Duodenal mucosa (tissue), 2 donors: ENCODE measurements at regions not wholly inside any gene's neighbourhood (a gene's known extent, or its start where the extent isn't known, plus 50 kb on each side); places are given as distances from the start of the nearest gene placed in this dataset.

Experiments used
- H3K27ac ChIP-seq: one replicate; pipeline ENCODE4 v1.7.0; 2013; ENCODE audit warnings: low read depth, low read length
- H3K27me3 ChIP-seq, 2 donors: one replicate each; pipeline ENCODE4 v1.7.0; 2013; ENCODE audit warnings: low read length in 2 of 2, control low read depth in 1 of 2; ENCODE audit not compliant: insufficient read depth in 2 of 2, control insufficient read depth in 1 of 2
- H3K36me3 ChIP-seq, 2 donors: one replicate each; pipeline ENCODE4 v1.7.0; 2013; ENCODE audit warnings: low read length in 2 of 2, control low read depth in 1 of 2; ENCODE audit not compliant: insufficient read depth in 2 of 2, control insufficient read depth in 1 of 2
- H3K4me1 ChIP-seq, 2 donors: one replicate each; pipeline ENCODE4 v1.7.0; 2013; ENCODE audit warnings: low read length in 2 of 2, control low read depth in 1 of 2; ENCODE audit not compliant: insufficient read depth in 2 of 2, control insufficient read depth in 1 of 2
- H3K4me3 ChIP-seq, 2 donors: one replicate each; pipeline ENCODE4 v1.7.0; 2013; ENCODE audit warnings: low read length in 2 of 2, low read depth in 1 of 2
- H3K9ac ChIP-seq, 2 donors: one replicate each; pipeline ENCODE4 v1.7.0; 2013; ENCODE audit warnings: low read length in 2 of 2, low read depth in 1 of 2
- H3K9me3 ChIP-seq, 2 donors: one replicate each; pipeline ENCODE4 v1.7.0; 2013; ENCODE audit warnings: low read length in 2 of 2, control low read depth in 1 of 2; ENCODE audit not compliant: control insufficient read depth in 1 of 2

- Histone ChIP-seq H3K36me3 (no peaks in the 10 kb centered on the region), H3K27ac (no peak overlapping the region), H3K9ac (no peak overlapping the region), H3K27me3 (peaks cover 5 to 9% of the 10 kb centered on the region in 2 donors), H3K4me3 (no peak overlapping the region), H3K9me3 (peaks cover 5 to 6% of the 10 kb centered on the region in 2 donors), H3K4me1 (no peaks in the 10 kb centered on the region)
These were observed 340.7 kb downstream of the FOXL1 start for GRCh38 chr16:86919078-86919477.

GRCh38 chr16:86919578-86920305 is 341.4 kb downstream of the FOXL1 start:
- peaks cover 11 to 16% of the 10 kb centered on the region in 2 donors for H3K27me3 ChIP-seq
- peaks cover 5 to 6% of the 10 kb centered on the region in 2 donors for H3K9me3 ChIP-seq
- no peak overlapping the region for H3K27ac ChIP-seq
- H3K4me3 ChIP-seq, result no peak overlapping the region
- no peak overlapping the region for H3K9ac ChIP-seq
- H3K4me1 ChIP-seq, result no peaks in the 10 kb centered on the region
- H3K36me3 ChIP-seq, result no peaks in the 10 kb centered on the region

DNA sequence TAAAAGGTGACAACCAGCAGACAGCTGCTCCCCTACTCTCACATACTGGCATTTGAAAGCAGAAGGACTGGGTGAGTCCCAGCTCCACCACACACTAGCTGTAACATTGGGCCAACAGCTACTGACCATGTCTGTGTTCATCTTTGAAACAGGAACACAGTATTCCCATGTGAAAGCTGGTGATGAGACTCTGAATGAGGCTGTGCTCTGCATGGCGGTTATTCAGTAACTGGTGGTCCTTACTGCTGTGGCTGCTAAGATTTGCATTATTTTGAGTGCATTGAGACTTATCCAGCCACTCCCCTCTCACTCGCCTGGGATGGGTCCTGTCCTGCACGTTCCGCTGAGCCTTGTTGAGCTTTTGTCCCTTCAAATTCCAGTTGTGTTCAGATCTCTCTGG is 342.9 kb downstream of the FOXL1 start:
- Histone ChIP-seq H3K4me3 (no peak overlapping the region), H3K9ac (no peak overlapping the region), H3K9me3 (peaks cover 5 to 6% of the 10 kb centered on the region in 2 donors), H3K27ac (no peak overlapping the region), H3K4me1 (peaks cover 0 to 6% of the 10 kb centered on the region in 2 donors), H3K27me3 (peaks cover 20 to 21% of the 10 kb centered on the region in 2 donors), H3K36me3 (no peaks in the 10 kb centered on the region)

DNA sequence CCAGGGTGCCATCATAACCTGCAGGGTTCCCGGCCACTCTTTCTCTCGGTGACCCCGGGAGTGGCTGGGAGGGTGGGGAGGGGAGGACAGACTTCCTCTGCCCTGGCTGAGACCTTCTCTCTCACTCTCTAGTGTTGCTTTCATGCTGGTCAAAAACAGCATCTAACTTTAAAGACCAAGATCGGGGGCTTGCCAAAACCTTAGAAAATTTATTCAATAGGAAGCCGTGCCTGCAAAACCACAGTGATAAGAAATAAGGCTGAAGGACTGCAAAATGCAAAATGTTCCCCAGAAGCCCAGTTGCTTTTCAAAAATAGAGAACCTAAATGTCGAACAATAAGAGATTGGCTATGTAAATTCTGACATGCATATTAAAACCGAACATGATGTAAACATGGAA is 344.0 kb downstream of the FOXL1 start:
- Histone ChIP-seq H3K27ac (no peak overlapping the region), H3K4me1 (peaks cover 0 to 6% of the 10 kb centered on the region in 2 donors), H3K36me3 (no peaks in the 10 kb centered on the region), H3K9me3 (peaks cover 5 to 6% of the 10 kb centered on the region in 2 donors), H3K9ac (no peak overlapping the region), H3K4me3 (no peak overlapping the region), H3K27me3 (peaks cover 20 to 21% of the 10 kb centered on the region in 2 donors)

GRCh38 chr16:86923656-86924055 is 345.3 kb downstream of the FOXL1 start:
- Histone ChIP-seq H3K36me3 (no peaks in the 10 kb centered on the region), H3K4me1 (peaks cover 0 to 6% of the 10 kb centered on the region in 2 donors), H3K4me3 (no peak overlapping the region), H3K9me3 (peaks cover 5 to 6% of the 10 kb centered on the region in 2 donors), H3K27me3 (peaks cover 21% of the 10 kb centered on the region in 2 donors), H3K27ac (no peak overlapping the region), H3K9ac (no peak overlapping the region)

- peaks cover 21 to 28% of the 10 kb centered on the region in 2 donors for H3K27me3 ChIP-seq
- peaks cover 5 to 6% of the 10 kb centered on the region in 2 donors for H3K9me3 ChIP-seq
- H3K36me3 ChIP-seq, result no peaks in the 10 kb centered on the region
- H3K4me3 ChIP-seq, result no peak overlapping the region
- H3K9ac ChIP-seq, result no peak overlapping the region
- peaks cover 0 to 6% of the 10 kb centered on the region in 2 donors for H3K4me1 ChIP-seq
- no peak overlapping the region for H3K27ac ChIP-seq
These were observed 346.2 kb downstream of the FOXL1 start for GRCh38 chr16:86924537-86924936.

DNA sequence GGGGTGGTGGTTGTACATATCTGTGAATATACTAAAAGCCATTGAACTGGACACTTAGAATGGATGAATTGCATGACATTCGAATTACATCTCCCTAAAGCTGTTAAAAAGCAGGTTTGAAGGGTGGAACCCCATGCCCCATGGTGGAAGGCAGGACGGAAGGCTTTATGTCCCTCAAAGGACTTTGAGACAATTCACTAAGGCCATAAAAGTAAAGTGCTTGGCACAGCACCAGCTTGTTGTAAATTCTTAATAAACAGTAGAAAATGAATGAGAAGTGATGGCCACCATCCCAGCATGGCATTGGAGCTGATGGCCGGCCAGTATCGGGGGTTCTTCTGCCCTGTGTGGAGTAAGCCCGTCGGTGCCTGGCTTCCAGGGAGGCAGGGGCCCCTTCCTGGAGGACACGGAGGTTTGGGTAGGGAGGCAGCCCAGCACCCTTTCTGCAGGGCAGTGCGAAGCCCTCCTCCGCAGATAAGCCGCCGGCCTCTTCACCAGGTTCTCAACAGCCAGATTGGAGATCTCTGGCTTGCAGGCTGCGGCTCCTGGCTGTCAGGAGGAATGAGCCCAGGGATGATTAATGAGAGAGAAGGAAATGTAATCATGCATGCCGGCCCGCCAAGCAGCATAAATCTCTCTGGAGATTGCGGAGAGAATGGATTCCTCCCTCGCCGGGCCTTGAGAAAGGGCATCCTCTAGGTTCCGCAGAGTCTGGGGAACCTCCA is 346.9 kb downstream of the FOXL1 start:
- Histone ChIP-seq H3K9ac (no peak overlapping the region), H3K36me3 (no peaks in the 10 kb centered on the region), H3K27ac (no peak overlapping the region), H3K4me3 (no peak overlapping the region), H3K9me3 (peaks cover 5 to 6% of the 10 kb centered on the region in 2 donors), H3K27me3 (peaks cover 15 to 32% of the 10 kb centered on the region in 2 donors), H3K4me1 (peaks cover 0 to 6% of the 10 kb centered on the region in 2 donors)

DNA sequence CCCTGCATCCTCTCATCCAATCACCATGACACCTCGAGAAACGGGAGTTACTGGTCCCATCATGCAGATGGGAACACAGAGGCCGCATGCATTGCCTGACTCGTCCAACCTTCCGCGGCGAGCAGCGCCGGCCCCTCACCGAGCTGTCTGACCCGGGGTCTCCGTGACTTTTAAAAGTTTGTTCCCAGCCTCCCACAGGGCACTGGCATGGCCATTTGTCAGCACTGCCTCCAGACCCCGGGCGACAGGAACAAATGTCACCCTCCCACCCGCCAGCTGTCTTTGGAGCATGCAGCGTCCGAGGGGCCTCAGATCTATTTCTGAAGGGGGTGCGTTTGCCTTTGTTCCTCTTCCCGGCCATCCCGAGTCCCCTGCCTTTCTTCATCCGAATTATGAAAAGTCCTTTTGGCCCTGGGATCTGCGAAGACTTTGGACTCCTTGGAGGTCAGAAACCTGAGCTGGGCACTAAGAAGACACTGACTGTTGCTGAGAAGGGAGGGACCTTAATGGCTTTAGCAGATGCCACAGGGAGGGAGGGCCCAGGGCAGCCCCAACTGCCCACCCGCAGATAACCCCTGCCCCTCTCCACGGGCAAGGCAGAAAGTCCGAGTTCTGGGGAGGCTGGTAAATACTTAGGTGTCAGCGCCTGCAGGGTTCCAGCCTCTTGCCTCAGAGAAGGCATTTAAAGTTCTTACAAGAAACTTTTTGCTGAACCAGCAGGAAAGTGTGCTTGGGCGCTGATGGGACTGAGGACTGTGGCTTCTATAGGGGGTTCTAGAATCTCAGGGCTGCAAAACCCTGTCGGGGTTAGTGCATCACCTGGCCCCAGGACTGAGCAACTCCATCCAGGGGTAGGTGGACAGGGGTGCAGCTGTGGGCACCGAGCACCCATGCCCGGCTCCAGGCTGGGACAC is 348.1 kb downstream of the FOXL1 start:
- H3K4me1 ChIP-seq, result peaks cover 0 to 6% of the 10 kb centered on the region in 2 donors
- no peaks in the 10 kb centered on the region for H3K36me3 ChIP-seq
- H3K9me3 ChIP-seq, result peaks cover under 1 to 1% of the 10 kb centered on the region in 2 donors
- H3K27ac ChIP-seq, result no peak overlapping the region
- no peak overlapping the region for H3K9ac ChIP-seq
- H3K4me3 ChIP-seq, result no peak overlapping the region
- peaks cover 12 to 36% of the 10 kb centered on the region in 2 donors for H3K27me3 ChIP-seq

DNA sequence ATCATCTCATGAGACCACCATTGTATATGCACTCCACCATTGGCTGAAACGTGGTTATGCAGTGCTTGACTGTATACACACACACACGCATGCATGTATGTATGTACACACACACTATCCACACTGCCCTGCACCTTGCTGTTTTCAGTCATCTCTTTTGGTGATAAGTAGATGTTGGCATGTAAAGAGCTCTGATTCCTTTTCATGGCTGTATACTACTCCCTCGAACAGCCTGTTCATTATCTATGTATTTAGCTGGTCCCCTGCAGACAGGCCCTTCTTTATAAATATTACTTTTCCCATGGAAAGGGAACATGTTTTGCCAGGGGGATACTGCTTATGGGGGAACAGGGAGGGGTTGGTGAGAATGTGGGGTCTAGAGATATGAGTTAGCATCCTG is 349.4 kb downstream of the FOXL1 start:
- no peaks in the 10 kb centered on the region for H3K9me3 ChIP-seq
- no peak overlapping the region for H3K4me3 ChIP-seq
- H3K9ac ChIP-seq, result no peak overlapping the region
- H3K27ac ChIP-seq, result no peak overlapping the region
- no peaks in the 10 kb centered on the region for H3K36me3 ChIP-seq
- peaks cover 12 to 42% of the 10 kb centered on the region in 2 donors for H3K27me3 ChIP-seq
- H3K4me1 ChIP-seq, result peaks cover 0 to 6% of the 10 kb centered on the region in 2 donors
